GM18498 (cell line): ENCODE measurements at regions not wholly inside any gene's neighbourhood (a gene's known extent, or its start where the extent isn't known, plus 50 kb on each side); places are given as distances from the start of the nearest gene placed in this dataset.
"Not testable (repeated sequence)": the region's sequence is repeated elsewhere in the genome, so short reads cannot be mapped to it uniquely, and the experiment has no call there.

Experiments used
- ATAC-seq: cut with Tn5 transposase; IDR thresholded peaks from one replicate; pipeline ENCODE4 v1.9.1; 2021; ENCODE audit warnings: mild to moderate bottlenecking, moderate library complexity; ENCODE audit not compliant: unreplicated experiment

DNA sequence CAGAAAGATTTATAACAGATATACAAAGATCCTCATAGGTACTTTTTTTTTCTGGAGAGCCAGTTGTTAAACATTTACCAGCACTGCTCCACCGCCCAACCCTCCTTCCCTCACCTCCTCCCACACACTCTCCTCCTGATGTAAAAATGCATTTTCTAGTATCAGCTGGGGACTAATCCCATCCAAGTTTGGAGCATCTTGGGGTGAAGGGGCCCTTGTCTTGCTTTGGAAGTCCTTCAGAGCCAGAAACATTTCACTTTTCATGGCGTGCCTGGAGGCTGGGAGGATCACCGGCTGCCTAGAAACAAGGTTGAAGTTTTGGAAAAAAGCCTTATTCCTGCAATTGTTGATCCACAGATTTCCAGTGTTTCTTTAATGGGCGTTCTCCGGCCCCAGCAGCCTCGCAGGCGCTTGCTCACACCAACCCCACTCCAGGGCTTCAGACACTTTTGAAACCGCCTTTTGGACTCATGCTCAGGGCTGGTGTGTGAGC lies 165.1 kb upstream of the AFDN start:
- ATAC-seq: no peak

DNA sequence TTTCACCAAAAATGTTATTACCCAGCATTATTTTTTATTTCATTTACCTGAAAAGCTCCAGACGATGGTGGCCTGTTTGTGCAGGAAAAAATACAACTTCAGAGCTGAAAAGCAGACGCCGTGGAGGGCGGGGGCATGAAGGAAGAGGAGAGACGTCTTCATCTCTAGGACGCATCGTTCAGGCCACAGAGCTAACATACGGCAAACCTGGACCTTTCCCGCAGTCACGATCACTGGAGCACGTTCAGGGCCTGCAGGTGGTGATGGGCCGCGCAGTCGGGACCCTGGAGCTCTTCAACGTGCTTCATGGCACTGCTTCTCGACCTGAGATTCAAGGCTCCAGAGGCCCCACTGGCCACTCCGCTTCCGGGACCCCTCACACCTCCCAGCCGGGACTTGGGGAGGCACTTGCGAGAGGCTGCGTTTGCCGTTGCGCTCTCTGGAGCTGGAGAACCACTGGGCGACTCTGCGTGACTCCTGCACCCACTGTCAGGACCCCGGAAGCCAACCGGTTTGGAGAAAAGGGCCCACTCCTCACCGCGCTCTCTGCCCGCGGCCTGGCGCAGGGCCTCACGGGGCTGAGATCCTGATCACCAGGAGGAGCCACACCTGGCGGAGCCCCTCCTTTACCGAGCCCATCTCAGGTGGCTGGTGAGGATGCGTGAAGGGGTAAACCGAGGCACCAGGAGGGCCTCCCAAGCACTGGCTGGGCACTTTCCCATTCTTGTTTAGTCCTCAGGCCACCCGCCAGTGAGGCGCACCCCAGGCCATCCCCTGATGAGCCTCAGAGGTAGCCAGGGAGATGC lies 164.4 kb upstream of the AFDN start:
- no peak for ATAC-seq

- ATAC-seq: no peak
Measured at GRCh38 chr6:167662881-167663205, 163.9 kb upstream of the AFDN start.

- ATAC-seq: no peak
Measured at GRCh38 chr6:167663316-167663715, 163.4 kb upstream of the AFDN start.

DNA sequence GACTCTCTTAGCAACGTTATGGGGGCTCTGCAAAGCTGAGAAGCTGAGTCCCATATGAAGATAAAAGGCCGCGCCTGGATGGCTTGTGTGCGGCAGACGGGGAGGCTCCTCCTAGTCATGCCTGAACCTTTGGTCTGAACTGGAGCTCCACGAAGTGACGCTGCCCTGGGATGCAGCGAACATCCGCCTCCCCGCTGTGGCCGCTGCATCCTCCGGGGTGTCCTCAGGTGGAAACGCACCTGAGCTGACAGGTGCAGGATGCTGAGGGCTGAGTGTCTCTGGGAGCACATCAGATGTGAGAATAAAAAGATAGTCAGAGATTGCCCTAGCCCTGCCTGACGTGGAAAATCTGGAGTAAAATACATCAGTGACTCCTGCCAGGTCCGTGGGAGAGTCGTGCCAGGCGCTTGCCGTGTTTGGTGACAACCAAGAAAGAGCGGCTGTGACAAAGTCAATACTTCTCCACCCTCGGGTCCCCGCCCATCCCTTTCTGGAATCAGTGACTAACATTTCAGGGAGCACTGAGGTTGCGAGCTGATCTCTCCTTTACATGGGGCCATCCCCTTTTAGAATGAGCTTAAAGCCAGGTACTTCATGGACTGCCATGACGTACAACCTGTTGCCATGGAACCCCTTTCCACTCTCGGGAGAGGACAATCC lies 162.8 kb upstream of the AFDN start:
- ATAC-seq: no peak

DNA sequence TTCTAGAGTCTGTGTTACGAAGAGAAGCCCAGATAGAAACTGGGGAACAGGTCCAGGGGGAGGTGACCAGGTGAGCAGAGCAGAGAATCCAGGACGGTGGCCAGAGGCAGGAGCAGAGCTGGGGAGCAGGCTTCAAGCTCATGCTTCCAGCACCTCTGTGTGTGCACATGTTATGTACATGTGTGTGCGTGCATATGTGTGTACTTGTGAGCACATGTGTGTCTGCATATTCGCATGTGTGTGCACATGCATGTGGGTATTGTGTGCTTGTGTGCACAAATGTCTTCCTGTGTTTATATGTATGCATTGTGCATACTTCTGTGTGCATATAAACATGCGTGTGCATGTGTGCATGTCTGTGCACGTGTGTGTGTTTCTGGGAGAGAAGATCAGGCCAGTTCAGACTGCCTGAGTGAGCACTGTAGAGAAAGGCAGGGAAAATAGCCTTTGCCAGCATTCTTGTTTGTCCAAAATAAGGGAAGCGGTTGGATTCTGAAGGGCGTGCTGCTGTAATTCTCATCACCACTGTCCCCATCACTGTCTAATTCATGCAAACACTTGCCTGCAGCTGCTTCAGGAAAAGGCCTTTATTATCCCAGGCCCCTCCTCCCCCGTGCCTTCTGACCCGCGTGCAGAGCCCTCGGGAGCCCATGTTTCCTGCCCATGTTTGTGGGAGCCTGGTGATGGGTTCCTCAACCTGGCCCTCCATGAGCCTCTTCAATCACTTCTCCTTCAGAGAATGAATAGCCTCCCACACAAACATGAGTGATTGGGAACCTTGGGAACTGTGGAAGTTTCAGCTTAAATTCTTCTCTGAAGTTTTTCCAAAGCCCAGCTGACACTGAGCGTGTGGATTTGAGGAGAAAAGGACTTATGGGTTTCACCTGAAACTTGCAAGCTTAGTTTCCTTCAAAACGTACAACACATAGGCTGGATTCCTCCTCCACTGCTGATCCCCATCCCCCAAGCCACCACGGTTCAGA lies 161.7 kb upstream of the AFDN start:
- ATAC-seq: no peak

DNA sequence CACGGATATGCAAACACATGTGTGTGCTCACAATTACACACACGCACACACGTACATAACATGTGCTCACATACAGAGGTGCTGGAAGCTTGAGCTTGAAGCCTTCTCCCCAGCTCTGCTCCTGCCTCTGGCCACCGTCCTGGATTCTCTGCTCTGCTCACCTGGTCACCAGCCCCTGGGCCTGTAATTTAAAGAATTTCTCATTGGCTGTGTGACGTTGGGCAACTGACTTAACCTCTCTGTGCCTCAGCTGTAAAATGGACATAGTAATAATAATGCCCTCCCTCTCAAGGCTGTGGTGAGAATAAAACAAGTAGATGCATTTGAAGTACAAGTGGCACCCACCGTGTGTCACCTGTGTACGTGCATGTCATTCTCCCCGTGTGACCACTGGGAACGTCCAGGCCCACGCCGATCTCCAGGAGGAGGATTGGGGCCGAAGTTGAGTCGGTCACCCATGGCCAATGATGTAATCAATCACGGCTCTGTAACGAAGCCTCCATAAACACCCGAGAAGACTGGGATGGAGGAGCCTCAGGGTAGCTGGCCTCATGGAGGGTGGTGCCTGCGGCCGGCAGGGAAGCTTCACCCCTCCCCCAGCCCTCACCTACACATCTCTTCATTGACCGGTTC lies 160.9 kb upstream of the AFDN start:
- ATAC-seq: no peak

DNA sequence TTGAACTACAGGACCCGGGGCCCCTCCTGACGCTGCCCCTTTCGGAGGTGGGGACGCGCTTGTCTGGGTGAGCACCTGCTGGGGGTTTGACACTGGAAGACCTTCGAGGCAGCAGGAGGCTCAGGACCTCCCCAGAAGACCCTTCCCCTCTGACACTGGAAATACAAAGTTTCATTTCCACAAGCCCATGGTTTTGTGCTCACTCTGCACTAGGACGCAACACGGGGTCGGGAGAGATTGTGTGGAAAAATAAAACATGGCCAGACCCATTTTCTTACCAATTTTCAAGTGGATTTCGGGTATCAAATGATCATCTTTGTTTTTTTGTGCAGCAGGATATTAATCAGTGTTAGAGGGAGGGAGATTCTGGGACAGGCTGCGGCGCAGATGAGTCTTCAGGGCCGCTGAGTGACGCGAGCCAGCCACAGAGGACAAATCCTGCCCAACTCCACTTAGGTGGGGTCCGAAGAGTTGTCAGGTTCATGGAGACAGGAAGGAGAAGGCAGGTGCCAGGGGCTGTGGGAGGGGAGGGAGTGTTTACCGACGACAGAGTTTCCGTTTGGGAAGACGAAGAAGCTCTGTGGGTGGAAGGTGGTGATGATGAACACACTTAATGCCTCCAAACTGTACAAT lies 160.0 kb upstream of the AFDN start:
- no peak for ATAC-seq

DNA sequence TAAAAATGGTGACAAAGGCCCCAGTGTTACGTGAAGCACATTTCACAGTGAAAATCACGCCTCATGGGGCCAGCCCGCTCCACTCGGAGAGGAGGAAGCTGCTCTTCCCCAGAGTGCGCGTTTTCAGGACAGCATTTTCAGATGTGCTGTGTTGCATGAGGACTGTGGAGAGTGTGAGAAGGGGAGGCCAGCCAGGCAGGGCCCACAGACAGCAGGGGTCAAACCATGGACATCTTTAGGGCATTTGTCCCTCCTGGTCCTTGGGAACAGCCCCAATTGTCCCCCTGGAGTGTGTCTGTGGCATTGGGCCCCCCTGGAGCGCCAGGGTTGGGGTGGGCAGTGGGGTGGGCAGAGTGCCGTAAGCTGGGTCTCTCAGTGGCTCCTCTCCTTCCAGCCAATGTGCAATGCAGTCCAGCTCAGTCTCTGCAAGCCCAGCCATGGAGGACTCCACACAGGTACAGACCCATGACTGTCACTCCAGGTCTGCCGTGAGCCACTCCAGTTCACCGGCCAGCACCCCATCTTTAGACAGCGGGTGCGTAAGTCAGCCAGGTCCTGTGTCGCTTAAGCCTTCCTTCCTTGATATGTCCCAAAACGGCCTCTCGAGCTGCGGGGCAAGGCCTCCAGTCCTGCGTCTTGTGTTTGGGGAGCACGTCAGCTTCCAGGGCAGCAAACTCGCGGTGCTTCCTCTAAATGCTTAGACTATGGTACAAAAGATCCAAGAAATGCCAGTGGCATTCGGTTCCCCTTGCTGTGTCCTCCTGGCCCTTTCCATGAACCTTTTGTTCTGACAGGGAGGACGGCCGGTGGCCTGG lies 159.3 kb upstream of the AFDN start:
- ATAC-seq: no peak

GRCh38 chr6:167668019-167668753 lies 158.5 kb upstream of the AFDN start:
- no peak for ATAC-seq

DNA sequence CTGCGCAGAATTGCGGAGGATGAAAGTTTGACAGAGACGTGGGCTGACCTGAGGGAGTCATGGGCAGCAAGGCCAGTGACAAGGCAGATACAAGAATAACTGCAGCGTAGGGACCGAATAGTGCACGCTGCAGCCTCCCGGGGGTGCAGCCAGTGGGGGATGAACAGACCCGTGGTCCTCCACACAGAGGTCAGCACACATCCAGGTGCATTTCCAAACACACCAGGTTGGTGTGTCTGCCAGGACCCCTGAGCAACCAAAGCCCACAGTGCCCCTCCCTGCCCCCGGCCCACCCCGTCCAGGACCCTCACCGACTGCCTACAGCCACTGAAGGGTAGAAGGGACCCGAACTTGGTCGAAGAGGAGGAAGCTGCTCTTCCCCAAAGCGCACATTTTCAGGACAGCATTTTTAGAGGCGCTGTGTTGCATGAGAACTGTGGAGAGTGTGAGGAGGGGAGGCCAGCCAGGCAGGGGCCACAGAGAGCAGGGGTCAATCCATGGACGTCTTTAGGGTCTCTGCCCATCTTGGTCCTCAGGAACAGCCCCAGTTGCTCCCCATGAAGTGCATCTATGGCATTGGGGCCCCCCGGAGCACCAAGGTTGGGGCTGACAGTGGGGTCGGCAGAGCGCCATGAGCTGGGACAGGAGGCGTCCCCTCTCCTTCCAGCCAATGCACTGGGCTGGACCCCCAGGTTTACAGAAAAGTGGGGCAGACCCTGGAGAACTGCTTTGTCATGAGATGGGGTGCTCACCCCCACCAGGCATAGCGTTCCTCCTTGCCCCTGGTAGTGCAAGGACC lies 157.8 kb upstream of the AFDN start:
- no peak for ATAC-seq

DNA sequence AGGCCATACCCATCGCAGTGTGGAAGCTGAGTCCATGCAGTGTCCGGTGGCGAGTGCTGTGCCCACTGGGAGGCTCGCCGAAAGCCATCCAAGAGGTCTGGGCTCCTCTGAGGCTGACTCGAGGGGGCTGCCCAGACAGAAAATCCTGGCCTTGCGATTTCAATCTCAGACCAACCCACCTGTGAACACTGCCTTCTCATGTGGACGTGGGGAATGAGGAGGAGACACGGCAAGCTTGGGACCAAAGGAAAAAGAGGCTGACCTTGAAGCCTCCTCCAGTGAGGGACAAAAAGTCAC lies 157.2 kb upstream of the AFDN start:
- no peak for ATAC-seq

DNA sequence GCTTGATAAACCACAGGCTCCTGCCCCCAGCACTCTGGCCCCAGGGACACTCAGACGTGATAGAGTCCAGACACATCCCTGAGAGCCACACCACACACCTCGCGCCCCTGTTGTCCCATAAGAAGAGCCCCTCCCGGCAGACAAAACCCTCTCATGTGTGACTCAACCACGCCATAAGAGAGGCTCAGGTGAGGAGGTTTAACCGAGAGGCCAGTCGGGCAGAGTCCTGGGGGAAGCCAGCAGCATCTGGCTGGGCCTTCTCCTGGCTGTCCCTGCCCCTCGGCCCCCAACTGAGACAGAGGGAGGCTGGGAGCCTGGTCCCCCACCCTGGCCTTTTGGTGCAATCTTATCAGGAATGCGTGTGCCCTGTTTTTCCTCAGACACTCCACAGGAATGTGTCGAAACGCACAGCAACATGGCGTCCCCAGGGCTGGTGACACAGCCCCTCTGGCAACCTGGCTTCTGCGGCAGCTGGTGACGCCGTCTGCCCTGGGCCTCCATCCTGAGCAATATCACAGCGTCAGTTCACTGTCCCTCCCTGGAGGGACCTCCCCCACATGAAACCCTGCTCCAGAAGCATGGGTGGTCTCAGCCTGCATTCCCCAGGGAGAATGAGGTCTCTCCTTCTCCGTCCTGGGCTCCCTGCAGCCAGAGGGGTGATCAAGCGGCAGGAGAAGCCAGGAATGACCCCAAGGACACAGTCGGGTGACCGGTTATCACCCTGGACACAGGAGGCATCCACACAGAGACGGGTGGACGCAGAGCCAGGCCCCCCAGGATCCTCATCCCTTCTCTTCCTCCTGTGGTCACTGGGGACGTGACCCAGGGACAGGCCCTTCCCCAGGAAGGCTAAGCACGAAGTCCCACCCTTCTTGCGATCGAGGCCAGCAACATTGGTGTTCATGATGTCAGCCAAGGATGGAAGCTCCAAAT lies 156.6 kb upstream of the AFDN start:
- no peak for ATAC-seq

- ATAC-seq: no peak
Measured at GRCh38 chr6:167670938-167671338, 155.8 kb upstream of the AFDN start.

DNA sequence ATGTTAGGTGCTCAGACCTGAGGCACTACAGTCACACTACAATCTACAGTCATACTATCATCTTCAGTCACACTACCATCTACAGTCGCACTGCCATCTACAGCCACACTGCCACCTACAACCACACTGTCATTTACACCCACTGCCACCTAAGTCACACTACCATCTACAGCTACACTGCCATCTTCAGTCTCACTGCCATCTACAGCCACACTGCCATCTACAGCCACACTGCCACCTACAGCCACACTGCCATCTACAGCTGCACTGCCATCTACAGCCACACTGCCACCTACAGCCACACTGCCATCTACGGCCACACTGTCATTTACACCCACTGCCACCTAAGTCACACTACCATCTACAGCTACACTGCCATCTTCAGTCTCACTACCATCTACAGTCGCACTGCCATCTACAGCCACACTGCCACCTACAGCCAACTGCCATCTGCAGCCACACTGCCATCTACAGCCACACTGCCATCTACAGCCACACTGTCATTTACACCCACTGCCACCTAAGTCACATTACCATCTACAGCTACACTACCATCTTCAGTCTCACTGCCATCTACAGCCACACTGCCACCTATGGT lies 155.2 kb upstream of the AFDN start:
- ATAC-seq: not testable (repeated sequence)

- no peak for ATAC-seq
Measured at GRCh38 chr6:167671977-167672687, 154.6 kb upstream of the AFDN start.
